WERI-Rb-1 (cell line): ENCODE measurements at regions not wholly inside any gene's neighbourhood (a gene's known extent, or its start where the extent isn't known, plus 50 kb on each side); places are given as distances from the start of the nearest gene placed in this dataset.

Experiments
- DNase-seq: peaks from one replicate; pipeline ENCODE4 v3.0.0-alpha.2; 2020
- H3K27ac ChIP-seq: fragments of 250-450 bp; sonication (Bioruptor Pico); 2 replicates; pipeline ENCODE4 v1.5.1; 2020; ENCODE audit warnings: mild to moderate bottlenecking, moderate library complexity
- H3K27me3 ChIP-seq: fragments of 250-450 bp; sonication (Bioruptor Pico); 2 replicates; pipeline ENCODE4 v1.5.1; 2021; ENCODE audit warnings: mild to moderate bottlenecking, low read depth, moderate library complexity; ENCODE audit not compliant: insufficient read depth, severe bottlenecking
- H3K36me3 ChIP-seq: fragments of 250-450 bp; sonication (Bioruptor Pico); 2 replicates; pipeline ENCODE4 v1.5.1; 2020; ENCODE audit warnings: mild to moderate bottlenecking, moderate library complexity
- H3K4me3 ChIP-seq: 2 replicates; pipeline ENCODE4 v1.5.1; 2011; ENCODE audit warnings: low read depth, mild to moderate bottlenecking, control low read depth, low read length
- H3K9me3 ChIP-seq: fragments of 250-450 bp; sonication (Bioruptor Pico); 2 replicates; pipeline ENCODE4 v1.5.1; 2021; ENCODE audit warnings: mild to moderate bottlenecking, moderate library complexity; ENCODE audit not compliant: severe bottlenecking
- CTCF ChIP-seq: IDR thresholded peaks from 2 replicates; pipeline ENCODE4 v1.5.1; 2011; ENCODE audit warnings: low read depth, mild to moderate bottlenecking, control low read depth, inconsistent platforms, low read length

DNA sequence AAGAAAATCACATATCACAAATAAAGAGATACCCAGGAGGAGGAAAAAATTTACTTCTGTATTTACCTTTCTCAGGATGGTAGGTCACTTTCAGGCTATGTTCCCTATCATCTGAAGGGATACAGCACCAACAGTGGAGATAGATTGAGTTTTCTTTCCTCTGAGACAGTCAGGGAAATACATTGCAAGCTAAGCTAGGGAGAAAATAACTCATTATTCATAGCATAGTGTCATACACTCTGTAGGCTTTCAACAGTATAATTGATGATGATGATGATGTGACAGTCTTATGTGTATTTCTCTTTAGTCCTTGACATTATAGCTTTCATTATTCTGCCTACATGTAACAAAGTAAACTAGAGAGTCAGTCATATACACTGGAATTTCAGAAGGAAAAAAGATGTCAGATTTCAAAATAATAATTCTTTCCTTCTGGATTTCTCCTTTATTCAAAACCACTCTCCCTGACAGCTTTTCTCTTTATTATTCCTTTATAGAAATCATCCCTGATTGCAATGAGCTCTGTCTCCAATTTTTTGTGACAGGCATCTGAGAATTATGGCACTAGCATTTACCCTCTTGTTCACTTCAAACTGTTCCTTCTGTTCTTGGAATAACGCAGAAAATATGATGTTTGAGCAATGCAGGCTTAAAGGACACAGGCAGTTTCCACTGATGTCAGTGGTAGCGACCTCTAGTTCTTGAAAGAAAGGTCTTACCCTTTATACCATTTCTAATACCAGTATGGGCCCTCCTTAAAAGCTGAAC, 169.1 kb upstream of the EPHA5 start:
- DNase-seq = no peak
- no peak overlapping the region for H3K4me3 ChIP-seq
- H3K36me3 ChIP-seq = no peaks in the 10 kb centered on the region
- no peak for TF ChIP-seq CTCF
- no peaks in the 10 kb centered on the region for H3K27me3 ChIP-seq
- H3K9me3 ChIP-seq = no peaks in the 10 kb centered on the region
- H3K27ac ChIP-seq = no peak overlapping the region

DNA sequence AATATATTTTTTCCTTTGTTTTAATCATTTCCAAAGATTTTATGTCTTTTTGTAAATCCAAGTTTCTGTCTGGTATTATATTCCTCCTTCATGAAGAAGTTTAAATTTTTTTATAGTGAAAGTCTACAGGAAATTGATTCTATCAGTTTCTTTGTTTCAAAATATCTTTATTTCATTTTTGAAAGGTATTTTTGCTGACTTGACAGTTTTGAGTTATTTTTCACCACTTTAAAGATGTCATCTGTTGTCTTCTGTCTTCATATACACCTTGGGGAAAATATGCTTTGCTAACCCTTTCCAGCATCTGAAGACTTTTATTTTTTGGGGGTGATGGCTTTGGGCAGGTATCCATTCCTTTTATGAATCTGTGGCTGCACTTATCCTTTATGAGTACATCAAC, 164.4 kb upstream of the EPHA5 start:
- DNase-seq = no peak
- Histone ChIP-seq H3K36me3 (no peaks in the 10 kb centered on the region), H3K27me3 (no peaks in the 10 kb centered on the region), H3K27ac (no peak overlapping the region), H3K9me3 (no peaks in the 10 kb centered on the region), H3K4me3 (no peak overlapping the region)
- no peak for TF ChIP-seq CTCF

- TF ChIP-seq CTCF = no peak
- H3K27me3 ChIP-seq = no peaks in the 10 kb centered on the region
- H3K9me3 ChIP-seq = no peaks in the 10 kb centered on the region
- H3K27ac ChIP-seq = no peak overlapping the region
- H3K36me3 ChIP-seq = no peaks in the 10 kb centered on the region
- no peak overlapping the region for H3K4me3 ChIP-seq
- no peak for DNase-seq
These were observed 161.5 kb upstream of the EPHA5 start for GRCh38 chr4:65831828-65832227.

- Histone ChIP-seq H3K36me3 (no peaks in the 10 kb centered on the region), H3K9me3 (no peaks in the 10 kb centered on the region), H3K27me3 (no peaks in the 10 kb centered on the region), H3K27ac (no peak overlapping the region), H3K4me3 (no peak overlapping the region)
- no peak for TF ChIP-seq CTCF
- DNase-seq = no peak
These were observed 154.9 kb upstream of the EPHA5 start for GRCh38 chr4:65825116-65825753.

DNA sequence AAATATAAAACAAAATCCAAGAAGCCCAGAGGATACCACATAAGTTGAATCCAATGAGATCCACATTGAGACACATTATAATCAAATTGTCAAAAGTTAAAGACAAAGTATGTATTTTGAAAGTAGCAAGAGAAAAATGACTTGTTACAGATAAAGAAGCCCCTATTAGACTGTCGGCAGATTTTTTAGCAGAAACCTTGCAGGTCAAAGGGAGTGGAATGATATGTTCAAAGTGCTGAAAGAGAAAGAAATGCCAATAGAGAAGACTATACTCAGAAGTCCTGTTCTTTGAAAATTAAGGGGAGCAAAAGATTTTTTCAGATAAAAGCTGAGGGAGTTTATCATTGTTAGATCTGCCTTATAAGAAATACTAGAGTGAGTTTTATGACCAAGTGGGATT, 148.9 kb upstream of the EPHA5 start:
- DNase-seq = no peak
- Histone ChIP-seq H3K4me3 (no peak overlapping the region), H3K9me3 (no peaks in the 10 kb centered on the region), H3K36me3 (no peaks in the 10 kb centered on the region), H3K27ac (no peak overlapping the region), H3K27me3 (no peaks in the 10 kb centered on the region)
- TF ChIP-seq CTCF = no peak
